ENCODE measurements at regions not wholly inside any gene's neighbourhood (a gene's known extent, or its start where the extent isn't known, plus 50 kb on each side); places are given as distances from the start of the nearest gene placed in this dataset.

DNA sequence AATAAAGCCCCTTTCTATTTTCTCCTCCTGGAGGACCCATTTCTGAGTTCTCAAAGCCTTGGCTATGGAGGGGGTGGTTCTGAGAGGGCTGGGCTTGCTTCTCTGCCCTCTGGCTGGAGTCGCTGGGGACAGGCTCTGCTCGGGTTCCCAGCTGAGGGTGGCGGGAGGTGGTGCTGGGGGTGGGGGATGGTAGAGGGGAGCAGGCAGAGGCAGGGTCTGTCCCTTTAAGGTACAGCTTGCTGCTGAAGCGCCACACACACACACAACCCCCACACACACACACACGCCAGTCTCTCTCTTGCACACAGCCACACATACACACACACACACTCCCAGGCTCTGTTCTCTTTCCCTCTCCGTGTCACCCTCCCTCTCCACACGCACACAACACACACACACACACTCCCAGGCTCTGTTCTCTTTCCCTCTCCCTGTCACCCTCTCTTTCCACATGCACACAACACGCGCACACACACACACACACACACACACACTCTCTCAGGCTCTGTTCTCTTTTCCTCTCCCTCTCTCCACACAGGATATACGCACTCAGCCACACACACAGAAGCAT lies 69.8 kb upstream of the SSBP3 start (continued):
- TF ChIP-seq TAF1 (IDR thresholded peaks at IDR 0.05; ENCODE audit: control insufficient read depth, extremely low read depth, insufficient read depth, low read length, severe bottlenecking) (no peak), FOXA3 (CRISPR knock-in tag; conservative IDR thresholded peaks at IDR 0.05 in 1 of 2, IDR thresholded peaks at IDR 0.05 in 1 of 2) (no peak), CBFA2T2 (conservative IDR thresholded peaks at IDR 0.05) (no peak), MAFK (IDR thresholded peaks at IDR 0.05; ENCODE audit: low read length) (no peak), KLF16 (IDR thresholded peaks at IDR 0.05) (no peak), FOXJ3 (CRISPR knock-in tag; IDR thresholded peaks at IDR 0.05) (no peak), NCOR1 (IDR thresholded peaks at IDR 0.05) (no peak), SMARCA4 (IDR thresholded peaks at IDR 0.05) (peak; percentile 48), DMBX1 (CRISPR knock-in tag; IDR thresholded peaks at IDR 0.05; ENCODE audit: borderline replicate concordance) (no peak), SMC3 (conservative IDR thresholded peaks at IDR 0.05; ENCODE audit: insufficient read depth, low read depth, low read length) (no peak), PHB (CRISPR knock-in tag; IDR thresholded peaks at IDR 0.05) (no peak), POLR2AphosphoS2 (IDR thresholded peaks at IDR 0.05; ENCODE audit: low read length) (no peak), BACH1 (tag; IDR thresholded peaks at IDR 0.05) (no peak), ZNF76 (CRISPR knock-in tag; IDR thresholded peaks at IDR 0.05; ENCODE audit: borderline replicate concordance) (no peak), BCOR (IDR thresholded peaks at IDR 0.05) (peak; percentile 43; the same call in 1 of the 2 replicates), NFE2L1 (tag; IDR thresholded peaks at IDR 0.05; ENCODE audit: borderline replicate concordance, low read depth) (no peak), GTF2A2 (tag; IDR thresholded peaks at IDR 0.05) (no peak), IFI16 (CRISPR knock-in tag; IDR thresholded peaks at IDR 0.05) (no peak), NELFE (IDR thresholded peaks at IDR 0.05; ENCODE audit: insufficient read depth, insufficient read length) (no peak), ZNF232 (CRISPR knock-in tag; IDR thresholded peaks at IDR 0.05) (no peak), ADNP (tag; IDR thresholded peaks at IDR 0.05) (no peak)
- TF ChIP-seq, protein P1, sequence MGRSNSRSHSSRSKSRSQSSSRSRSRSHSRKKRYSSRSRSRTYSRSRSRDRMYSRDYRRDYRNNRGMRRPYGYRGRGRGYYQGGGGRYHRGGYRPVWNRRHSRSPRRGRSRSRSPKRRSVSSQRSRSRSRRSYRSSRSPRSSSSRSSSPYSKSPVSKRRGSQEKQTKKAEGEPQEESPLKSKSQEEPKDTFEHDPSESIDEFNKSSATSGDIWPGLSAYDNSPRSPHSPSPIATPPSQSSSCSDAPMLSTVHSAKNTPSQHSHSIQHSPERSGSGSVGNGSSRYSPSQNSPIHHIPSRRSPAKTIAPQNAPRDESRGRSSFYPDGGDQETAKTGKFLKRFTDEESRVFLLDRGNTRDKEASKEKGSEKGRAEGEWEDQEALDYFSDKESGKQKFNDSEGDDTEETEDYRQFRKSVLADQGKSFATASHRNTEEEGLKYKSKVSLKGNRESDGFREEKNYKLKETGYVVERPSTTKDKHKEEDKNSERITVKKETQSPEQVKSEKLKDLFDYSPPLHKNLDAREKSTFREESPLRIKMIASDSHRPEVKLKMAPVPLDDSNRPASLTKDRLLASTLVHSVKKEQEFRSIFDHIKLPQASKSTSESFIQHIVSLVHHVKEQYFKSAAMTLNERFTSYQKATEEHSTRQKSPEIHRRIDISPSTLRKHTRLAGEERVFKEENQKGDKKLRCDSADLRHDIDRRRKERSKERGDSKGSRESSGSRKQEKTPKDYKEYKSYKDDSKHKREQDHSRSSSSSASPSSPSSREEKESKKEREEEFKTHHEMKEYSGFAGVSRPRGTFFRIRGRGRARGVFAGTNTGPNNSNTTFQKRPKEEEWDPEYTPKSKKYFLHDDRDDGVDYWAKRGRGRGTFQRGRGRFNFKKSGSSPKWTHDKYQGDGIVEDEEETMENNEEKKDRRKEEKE (IDR thresholded peaks at IDR 0.05; ENCODE audit: borderline replicate concordance in 1 of 2, control insufficient read depth in 1 of 2, low read depth in 2 of 2, low read length in 1 of 2) = no peak
- TF ChIP-seq, protein P2, sequence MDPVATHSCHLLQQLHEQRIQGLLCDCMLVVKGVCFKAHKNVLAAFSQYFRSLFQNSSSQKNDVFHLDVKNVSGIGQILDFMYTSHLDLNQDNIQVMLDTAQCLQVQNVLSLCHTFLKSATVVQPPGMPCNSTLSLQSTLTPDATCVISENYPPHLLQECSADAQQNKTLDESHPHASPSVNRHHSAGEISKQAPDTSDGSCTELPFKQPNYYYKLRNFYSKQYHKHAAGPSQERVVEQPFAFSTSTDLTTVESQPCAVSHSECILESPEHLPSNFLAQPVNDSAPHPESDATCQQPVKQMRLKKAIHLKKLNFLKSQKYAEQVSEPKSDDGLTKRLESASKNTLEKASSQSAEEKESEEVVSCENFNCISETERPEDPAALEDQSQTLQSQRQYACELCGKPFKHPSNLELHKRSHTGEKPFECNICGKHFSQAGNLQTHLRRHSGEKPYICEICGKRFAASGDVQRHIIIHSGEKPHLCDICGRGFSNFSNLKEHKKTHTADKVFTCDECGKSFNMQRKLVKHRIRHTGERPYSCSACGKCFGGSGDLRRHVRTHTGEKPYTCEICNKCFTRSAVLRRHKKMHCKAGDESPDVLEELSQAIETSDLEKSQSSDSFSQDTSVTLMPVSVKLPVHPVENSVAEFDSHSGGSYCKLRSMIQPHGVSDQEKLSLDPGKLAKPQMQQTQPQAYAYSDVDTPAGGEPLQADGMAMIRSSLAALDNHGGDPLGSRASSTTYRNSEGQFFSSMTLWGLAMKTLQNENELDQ (CRISPR knock-in tag; IDR thresholded peaks at IDR 0.05; ENCODE audit: borderline replicate concordance) = no peak
- TF ChIP-seq, protein P3, sequence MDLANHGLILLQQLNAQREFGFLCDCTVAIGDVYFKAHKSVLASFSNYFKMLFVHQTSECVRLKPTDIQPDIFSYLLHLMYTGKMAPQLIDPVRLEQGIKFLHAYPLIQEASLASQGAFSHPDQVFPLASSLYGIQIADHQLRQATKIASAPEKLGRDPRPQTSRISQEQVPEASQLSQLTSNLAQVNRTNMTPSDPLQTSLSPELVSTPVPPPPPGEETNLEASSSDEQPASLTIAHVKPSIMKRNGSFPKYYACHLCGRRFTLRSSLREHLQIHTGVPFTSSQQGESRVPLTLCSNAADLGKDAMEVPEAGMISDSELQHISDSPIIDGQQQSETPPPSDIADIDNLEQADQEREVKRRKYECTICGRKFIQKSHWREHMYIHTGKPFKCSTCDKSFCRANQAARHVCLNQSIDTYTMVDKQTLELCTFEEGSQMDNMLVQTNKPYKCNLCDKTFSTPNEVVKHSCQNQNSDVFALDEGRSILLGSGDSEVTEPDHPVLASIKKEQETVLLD (IDR thresholded peaks at IDR 0.05) = peak; percentile 32; the same call in 1 of the 2 replicates

Measured in K562 (cell line).